Osteocyte (in vitro differentiated cells): ENCODE measurements at regions not wholly inside any gene's neighbourhood (a gene's known extent, or its start where the extent isn't known, plus 50 kb on each side); places are given as distances from the start of the nearest gene placed in this dataset.

Experiments
- DNase-seq: peaks from one replicate; pipeline ENCODE4 v3.0.0; 2021; ENCODE audit warnings: mixed read lengths; ENCODE audit not compliant: unreplicated experiment; ENCODE audit errors: extremely low spot score
- H3K27ac Mint-ChIP-seq: one replicate; pipeline ENCODE4 v1.8.0; 2021; ENCODE audit warnings: mild to moderate bottlenecking, mixed read lengths; ENCODE audit not compliant: unreplicated experiment
- H3K27me3 Mint-ChIP-seq: one replicate; pipeline ENCODE4 v1.8.0; 2021; ENCODE audit warnings: mixed read lengths; ENCODE audit not compliant: unreplicated experiment
- H3K36me3 Mint-ChIP-seq: one replicate; pipeline ENCODE4 v1.8.0; 2021; ENCODE audit warnings: mixed read lengths; ENCODE audit not compliant: unreplicated experiment
- H3K4me1 Mint-ChIP-seq: one replicate; pipeline ENCODE4 v1.8.0; 2021; ENCODE audit warnings: mixed read lengths; ENCODE audit not compliant: unreplicated experiment
- H3K4me3 Mint-ChIP-seq: one replicate; pipeline ENCODE4 v1.8.0; 2021; ENCODE audit warnings: mild to moderate bottlenecking, moderate library complexity, mixed read lengths; ENCODE audit not compliant: unreplicated experiment
- H3K9me3 Mint-ChIP-seq: one replicate; pipeline ENCODE4 v1.8.0; 2021; ENCODE audit warnings: mixed read lengths; ENCODE audit not compliant: unreplicated experiment
- CTCF ChIP-seq: fragments of 200-600 bp; sonication (generic); IDR thresholded peaks from 2 replicates; pipeline ENCODE4 v1.5.0; 2021; ENCODE audit warnings: antibody characterized with exemption, mild to moderate bottlenecking, moderate library complexity

- H3K36me3 Mint-ChIP-seq, result no peaks in the 10 kb centered on the region
- H3K27me3 Mint-ChIP-seq, result no peaks in the 10 kb centered on the region
Measured at GRCh38 chr2:80719607-80720006, 415.1 kb upstream of the LRRTM1 start.

GRCh38 chr2:80715433-80715832 lies 410.9 kb upstream of the LRRTM1 start:
- TF ChIP-seq CTCF, result no peak
- Mint-ChIP-seq H3K36me3 (no peaks in the 10 kb centered on the region), H3K27ac (no peak overlapping the region), H3K9me3 (peaks cover 29% of the 10 kb centered on the region), H3K4me3 (no peak overlapping the region), H3K4me1 (no peaks in the 10 kb centered on the region), H3K27me3 (no peaks in the 10 kb centered on the region)
- DNase-seq, result no peak

More at GRCh38 chr2:80719607-80720006, 415.1 kb upstream of the LRRTM1 start:
- H3K9me3 Mint-ChIP-seq, result peaks cover 20% of the 10 kb centered on the region
- no peak for DNase-seq
- H3K4me3 Mint-ChIP-seq, result no peak overlapping the region
- H3K27ac Mint-ChIP-seq, result no peak overlapping the region
- TF ChIP-seq CTCF, result no peak
- no peaks in the 10 kb centered on the region for H3K4me1 Mint-ChIP-seq

- no peaks in the 10 kb centered on the region for H3K27me3 Mint-ChIP-seq
- no peak overlapping the region for H3K27ac Mint-ChIP-seq
- no peak for DNase-seq
- H3K9me3 Mint-ChIP-seq, result peaks cover 33% of the 10 kb centered on the region
- H3K36me3 Mint-ChIP-seq, result no peaks in the 10 kb centered on the region
- H3K4me3 Mint-ChIP-seq, result no peak overlapping the region
- no peak for TF ChIP-seq CTCF
- no peaks in the 10 kb centered on the region for H3K4me1 Mint-ChIP-seq
Measured at GRCh38 chr2:80711915-80712314, 407.4 kb upstream of the LRRTM1 start.

- H3K27me3 Mint-ChIP-seq, result no peaks in the 10 kb centered on the region
- no peaks in the 10 kb centered on the region for H3K4me1 Mint-ChIP-seq
- no peak for DNase-seq
- no peak for TF ChIP-seq CTCF
- H3K27ac Mint-ChIP-seq, result no peak overlapping the region
- no peaks in the 10 kb centered on the region for H3K36me3 Mint-ChIP-seq
- peaks cover 35% of the 10 kb centered on the region for H3K9me3 Mint-ChIP-seq
- no peak overlapping the region for H3K4me3 Mint-ChIP-seq
Measured at GRCh38 chr2:80706951-80707350, 402.4 kb upstream of the LRRTM1 start.

- H3K9me3 Mint-ChIP-seq, result peaks cover 37% of the 10 kb centered on the region
- no peak for DNase-seq
- no peak overlapping the region for H3K4me3 Mint-ChIP-seq
- no peaks in the 10 kb centered on the region for H3K36me3 Mint-ChIP-seq
- H3K27me3 Mint-ChIP-seq, result no peaks in the 10 kb centered on the region
- no peaks in the 10 kb centered on the region for H3K4me1 Mint-ChIP-seq
- no peak for TF ChIP-seq CTCF
- H3K27ac Mint-ChIP-seq, result no peak overlapping the region
Measured at GRCh38 chr2:80706541-80706940, 402.0 kb upstream of the LRRTM1 start.
